Vagina (tissue), 2 donors: ENCODE measurements at regions not wholly inside any gene's neighbourhood (a gene's known extent, or its start where the extent isn't known, plus 50 kb on each side); places are given as distances from the start of the nearest gene placed in this dataset.

Experiments
- CTCF ChIP-seq, 3 experiments: fragments of 450-650 bp in 2 of 3; fragments of 200-600 bp in 1 of 3; sonication (generic) in 1 of 3; IDR thresholded peaks; one replicate each; pipeline ENCODE4 v1.5.1; 2017 to 2019; ENCODE audit warnings: antibody characterized with exemption in 3 of 3, mild to moderate bottlenecking in 2 of 3, moderate library complexity in 2 of 3
- POLR2A ChIP-seq, 2 donors: fragments of 450-650 bp; IDR thresholded peaks; one replicate each; pipeline ENCODE4 v1.6.1; 2017; ENCODE audit warnings: antibody characterized with exemption in 2 of 2, mild to moderate bottlenecking in 2 of 2, moderate library complexity in 2 of 2
- POLR2AphosphoS5 ChIP-seq, 2 donors: sonication (generic); formaldehyde crosslinking; IDR thresholded peaks; one replicate each; pipeline ENCODE4 v1.9.0; 2017; ENCODE audit warnings: antibody characterized with exemption in 2 of 2, mild to moderate bottlenecking in 2 of 2, low read depth in 1 of 2; ENCODE audit not compliant: insufficient read depth in 1 of 2

- TF ChIP-seq CTCF (IDR thresholded peaks at IDR 0.05) (no peak), POLR2AphosphoS5 (IDR thresholded peaks at IDR 0.05; ENCODE audit: insufficient read depth in 1 of 2, low read depth in 1 of 2) (no peak), POLR2A (IDR thresholded peaks at IDR 0.05) (no peak)
Measured at GRCh38 chr14:94929354-94929753, 159.4 kb upstream of the GSC start.
